Neutrophil (primary cell): ENCODE measurements at regions not wholly inside any gene's neighbourhood (a gene's known extent, or its start where the extent isn't known, plus 50 kb on each side); places are given as distances from the start of the nearest gene placed in this dataset.
"Not testable (repeated sequence)": the region's sequence is repeated elsewhere in the genome, so short reads cannot be mapped to it uniquely, and the experiment has no call there.

Experiments used
- H3K27ac ChIP-seq: fragments of 200-600 bp; sonication (generic); 2 replicates; pipeline ENCODE4 v1.5.1; 2016; ENCODE audit warnings: mild to moderate bottlenecking, moderate library complexity
- H3K27me3 ChIP-seq: fragments of 200-600 bp; sonication (generic); 2 replicates; pipeline ENCODE4 v1.6.0; 2016; ENCODE audit warnings: mild to moderate bottlenecking
- H3K36me3 ChIP-seq: fragments of 200-600 bp; sonication (generic); 2 replicates; pipeline ENCODE4 v1.5.1; 2017
- H3K4me1 ChIP-seq, 2 experiments: fragments of 200-600 bp in 1 of 2; sonication (generic) in 1 of 2; 1 replicate in 1 of 2; 2 replicates in 1 of 2; pipeline versions ENCODE4 v1.5.1 to v1.6.1; 2013 to 2016; ENCODE audit warnings: low read depth in 1 of 2, low read length in 1 of 2, mild to moderate bottlenecking in 1 of 2, moderate library complexity in 1 of 2; ENCODE audit not compliant: control insufficient read depth in 1 of 2, insufficient read depth in 1 of 2
- H3K4me3 ChIP-seq, 2 experiments: fragments of 200-600 bp in 1 of 2; sonication (generic) in 1 of 2; 1 replicate in 1 of 2; 2 replicates in 1 of 2; pipeline ENCODE4 v1.5.1; 2013 to 2016; ENCODE audit warnings: low read depth in 1 of 2, low read length in 1 of 2, mild to moderate bottlenecking in 1 of 2, moderate library complexity in 1 of 2
- H3K9me3 ChIP-seq: fragments of 200-600 bp; sonication (generic); 2 replicates; pipeline ENCODE4 v1.5.1; 2016
- TF ChIP-seq, protein P1 (sequence below): fragments of 200-600 bp; sonication (generic); IDR thresholded peaks from 2 replicates; pipeline ENCODE4 v1.5.1; 2016; ENCODE audit warnings: antibody characterized with exemption

- H3K4me1 ChIP-seq: no peaks in the 10 kb centered on the region
- H3K9me3 ChIP-seq: no peaks in the 10 kb centered on the region
- H3K4me3 ChIP-seq: no peak overlapping the region
- no peaks in the 10 kb centered on the region for H3K36me3 ChIP-seq
- TF ChIP-seq, protein P1, sequence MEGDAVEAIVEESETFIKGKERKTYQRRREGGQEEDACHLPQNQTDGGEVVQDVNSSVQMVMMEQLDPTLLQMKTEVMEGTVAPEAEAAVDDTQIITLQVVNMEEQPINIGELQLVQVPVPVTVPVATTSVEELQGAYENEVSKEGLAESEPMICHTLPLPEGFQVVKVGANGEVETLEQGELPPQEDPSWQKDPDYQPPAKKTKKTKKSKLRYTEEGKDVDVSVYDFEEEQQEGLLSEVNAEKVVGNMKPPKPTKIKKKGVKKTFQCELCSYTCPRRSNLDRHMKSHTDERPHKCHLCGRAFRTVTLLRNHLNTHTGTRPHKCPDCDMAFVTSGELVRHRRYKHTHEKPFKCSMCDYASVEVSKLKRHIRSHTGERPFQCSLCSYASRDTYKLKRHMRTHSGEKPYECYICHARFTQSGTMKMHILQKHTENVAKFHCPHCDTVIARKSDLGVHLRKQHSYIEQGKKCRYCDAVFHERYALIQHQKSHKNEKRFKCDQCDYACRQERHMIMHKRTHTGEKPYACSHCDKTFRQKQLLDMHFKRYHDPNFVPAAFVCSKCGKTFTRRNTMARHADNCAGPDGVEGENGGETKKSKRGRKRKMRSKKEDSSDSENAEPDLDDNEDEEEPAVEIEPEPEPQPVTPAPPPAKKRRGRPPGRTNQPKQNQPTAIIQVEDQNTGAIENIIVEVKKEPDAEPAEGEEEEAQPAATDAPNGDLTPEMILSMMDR: no peak
- no peak overlapping the region for H3K27ac ChIP-seq
- H3K27me3 ChIP-seq: no peaks in the 10 kb centered on the region
Observed at GRCh38 chrX:63424063-63424462, 72.9 kb upstream of the SPIN4 start.

DNA sequence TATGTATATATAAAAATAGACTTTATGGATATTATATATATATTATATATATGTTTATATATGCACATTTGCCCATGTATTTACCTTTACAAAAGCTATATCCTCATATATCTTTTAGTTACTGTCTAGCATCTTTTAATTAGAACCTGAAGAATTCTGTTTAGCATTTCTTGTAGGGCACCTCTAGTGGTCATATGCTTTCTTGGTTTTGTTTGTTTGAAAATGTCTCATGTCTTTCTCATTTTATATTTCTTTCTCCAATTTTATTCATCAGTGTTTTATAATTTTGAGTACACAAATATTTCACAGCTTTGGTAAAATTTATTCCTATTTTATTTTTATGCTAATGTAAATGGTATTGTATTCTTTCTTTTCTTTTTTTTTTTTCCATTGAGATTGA is 70.3 kb upstream of the SPIN4 start:
- H3K36me3 ChIP-seq: no peaks in the 10 kb centered on the region
- TF ChIP-seq, protein P1: no peak

GRCh38 chrX:63418211-63418610 is 67.1 kb upstream of the SPIN4 start:
- Histone ChIP-seq H3K4me1 (no peaks in the 10 kb centered on the region), H3K36me3 (no peaks in the 10 kb centered on the region), H3K27ac (no peak overlapping the region), H3K9me3 (no peaks in the 10 kb centered on the region), H3K4me3 (no peak overlapping the region), H3K27me3 (no peaks in the 10 kb centered on the region)
- TF ChIP-seq, protein P1: no peak

More for the DNA sequence above, 70.3 kb upstream of the SPIN4 start:
- H3K9me3 ChIP-seq: no peaks in the 10 kb centered on the region
- no peak overlapping the region for H3K4me3 ChIP-seq
- H3K27ac ChIP-seq: no peak overlapping the region
- H3K27me3 ChIP-seq: no peaks in the 10 kb centered on the region
- H3K4me1 ChIP-seq: no peaks in the 10 kb centered on the region

GRCh38 chrX:63417649-63418048 is 66.5 kb upstream of the SPIN4 start:
- Histone ChIP-seq H3K27ac (no peak overlapping the region), H3K4me3 (no peak overlapping the region), H3K9me3 (no peaks in the 10 kb centered on the region), H3K4me1 (no peaks in the 10 kb centered on the region), H3K36me3 (no peaks in the 10 kb centered on the region), H3K27me3 (no peaks in the 10 kb centered on the region)
- TF ChIP-seq, protein P1: no peak

- H3K4me3 ChIP-seq, H3K4me1 ChIP-seq, H3K27me3 ChIP-seq, H3K27ac ChIP-seq, H3K36me3 ChIP-seq, H3K9me3 ChIP-seq: not testable (repeated sequence)
Observed at GRCh38 chrX:63409934-63410333, 58.8 kb upstream of the SPIN4 start.

- Histone ChIP-seq H3K9me3 (no peaks in the 10 kb centered on the region), H3K36me3 (no peaks in the 10 kb centered on the region), H3K27ac (no peak overlapping the region), H3K4me1 (no peaks in the 10 kb centered on the region), H3K4me3 (no peak overlapping the region), H3K27me3 (no peaks in the 10 kb centered on the region)
- TF ChIP-seq, protein P1: no peak
Observed at GRCh38 chrX:63408050-63408449, 56.9 kb upstream of the SPIN4 start.
